RWPE2 (cell line): ENCODE measurements at regions not wholly inside any gene's neighbourhood (a gene's known extent, or its start where the extent isn't known, plus 50 kb on each side); places are given as distances from the start of the nearest gene placed in this dataset.

ENCODE experiments used
- ATAC-seq: fragments of 200-7000 bp; cut with Tn5 transposase; 3 replicates; pipeline ENCODE4 v1.9.1; 2021; ENCODE audit warnings: low read depth
- DNase-seq: peaks from one replicate; pipeline ENCODE4 v3.0.0-alpha.2; 2020; ENCODE audit warnings: low spot score
- H3K27ac ChIP-seq: fragments of 450-650 bp; 2 replicates; pipeline ENCODE4 v1.5.1; 2017; ENCODE audit warnings: mild to moderate bottlenecking; ENCODE audit not compliant: poor library complexity, severe bottlenecking
- H3K27me3 ChIP-seq: fragments of 250-450 bp; sonication (Bioruptor Pico); 2 replicates; pipeline ENCODE4 v1.5.1; 2021; ENCODE audit warnings: mild to moderate bottlenecking, moderate library complexity; ENCODE audit not compliant: insufficient read depth, poor library complexity, severe bottlenecking
- H3K36me3 ChIP-seq: fragments of 250-450 bp; sonication (Bioruptor Pico); 2 replicates; pipeline ENCODE4 v1.5.1; 2020; ENCODE audit warnings: low read depth, mild to moderate bottlenecking, moderate library complexity
- H3K4me1 ChIP-seq: fragments of 250-450 bp; sonication (Bioruptor Pico); 2 replicates; pipeline ENCODE4 v1.5.1; 2021; ENCODE audit warnings: mild to moderate bottlenecking, moderate library complexity; ENCODE audit not compliant: insufficient read depth, poor library complexity, severe bottlenecking
- H3K4me3 ChIP-seq: fragments of 250-450 bp; sonication (Bioruptor Pico); 2 replicates; pipeline ENCODE4 v1.5.1; 2021; ENCODE audit warnings: mild to moderate bottlenecking, moderate library complexity; ENCODE audit not compliant: severe bottlenecking
- H3K9me3 ChIP-seq: fragments of 250-450 bp; sonication (Bioruptor Pico); 2 replicates; pipeline ENCODE4 v1.5.1; 2021; ENCODE audit warnings: mild to moderate bottlenecking, moderate library complexity; ENCODE audit not compliant: severe bottlenecking
- TF ChIP-seq, protein P1 (sequence below): fragments of 450-650 bp; IDR thresholded peaks from one replicate; pipeline ENCODE4 v1.5.1; 2017; ENCODE audit warnings: mild to moderate bottlenecking, moderate library complexity; ENCODE audit not compliant: poor library complexity, severe bottlenecking

GRCh38 chr3:55180936-55181535 is 253.2 kb upstream of the LRTM1 start:
- no peak overlapping the region for H3K27ac ChIP-seq
- no peaks in the 10 kb centered on the region for H3K9me3 ChIP-seq
- no peaks in the 10 kb centered on the region for H3K27me3 ChIP-seq
- TF ChIP-seq, protein P1, sequence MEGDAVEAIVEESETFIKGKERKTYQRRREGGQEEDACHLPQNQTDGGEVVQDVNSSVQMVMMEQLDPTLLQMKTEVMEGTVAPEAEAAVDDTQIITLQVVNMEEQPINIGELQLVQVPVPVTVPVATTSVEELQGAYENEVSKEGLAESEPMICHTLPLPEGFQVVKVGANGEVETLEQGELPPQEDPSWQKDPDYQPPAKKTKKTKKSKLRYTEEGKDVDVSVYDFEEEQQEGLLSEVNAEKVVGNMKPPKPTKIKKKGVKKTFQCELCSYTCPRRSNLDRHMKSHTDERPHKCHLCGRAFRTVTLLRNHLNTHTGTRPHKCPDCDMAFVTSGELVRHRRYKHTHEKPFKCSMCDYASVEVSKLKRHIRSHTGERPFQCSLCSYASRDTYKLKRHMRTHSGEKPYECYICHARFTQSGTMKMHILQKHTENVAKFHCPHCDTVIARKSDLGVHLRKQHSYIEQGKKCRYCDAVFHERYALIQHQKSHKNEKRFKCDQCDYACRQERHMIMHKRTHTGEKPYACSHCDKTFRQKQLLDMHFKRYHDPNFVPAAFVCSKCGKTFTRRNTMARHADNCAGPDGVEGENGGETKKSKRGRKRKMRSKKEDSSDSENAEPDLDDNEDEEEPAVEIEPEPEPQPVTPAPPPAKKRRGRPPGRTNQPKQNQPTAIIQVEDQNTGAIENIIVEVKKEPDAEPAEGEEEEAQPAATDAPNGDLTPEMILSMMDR, result peak; percentile 88
- DNase-seq (no peak), ATAC-seq (no peak)
- no peak overlapping the region for H3K4me3 ChIP-seq
- no peaks in the 10 kb centered on the region for H3K36me3 ChIP-seq
- no peaks in the 10 kb centered on the region for H3K4me1 ChIP-seq

- Histone ChIP-seq H3K4me3 (no peak overlapping the region), H3K9me3 (no peaks in the 10 kb centered on the region), H3K36me3 (no peaks in the 10 kb centered on the region), H3K4me1 (no peaks in the 10 kb centered on the region), H3K27ac (no peak overlapping the region), H3K27me3 (no peaks in the 10 kb centered on the region)
- ATAC-seq (no peak), DNase-seq (no peak)
- TF ChIP-seq, protein P1, result no peak
These were observed 252.3 kb upstream of the LRTM1 start for GRCh38 chr3:55180161-55180560.

DNA sequence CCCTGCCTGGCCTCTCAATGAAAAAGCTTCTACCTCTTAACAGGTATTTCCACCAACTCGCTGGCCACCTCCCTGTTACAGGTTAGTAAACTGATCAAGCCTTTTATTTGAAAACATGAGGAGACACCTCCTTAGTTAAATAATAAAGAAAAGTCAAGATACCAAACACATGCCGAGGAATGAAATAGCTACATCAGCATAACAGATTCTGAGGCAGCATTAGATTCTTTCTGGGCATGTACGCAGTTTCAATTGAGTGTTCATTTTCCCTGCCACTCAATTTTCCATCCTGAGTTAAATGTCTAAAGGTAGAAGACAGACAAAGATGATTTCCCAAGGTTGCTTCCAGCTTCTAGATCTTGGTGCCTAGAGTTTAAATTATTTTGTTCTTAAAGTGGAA is 250.5 kb upstream of the LRTM1 start:
- no peaks in the 10 kb centered on the region for H3K9me3 ChIP-seq
- no peak overlapping the region for H3K4me3 ChIP-seq
- DNase-seq (no peak), ATAC-seq (no peak)
- TF ChIP-seq, protein P1, result no peak
- no peaks in the 10 kb centered on the region for H3K27me3 ChIP-seq
- H3K27ac ChIP-seq, result no peak overlapping the region
- no peaks in the 10 kb centered on the region for H3K4me1 ChIP-seq
- H3K36me3 ChIP-seq, result no peaks in the 10 kb centered on the region

DNA sequence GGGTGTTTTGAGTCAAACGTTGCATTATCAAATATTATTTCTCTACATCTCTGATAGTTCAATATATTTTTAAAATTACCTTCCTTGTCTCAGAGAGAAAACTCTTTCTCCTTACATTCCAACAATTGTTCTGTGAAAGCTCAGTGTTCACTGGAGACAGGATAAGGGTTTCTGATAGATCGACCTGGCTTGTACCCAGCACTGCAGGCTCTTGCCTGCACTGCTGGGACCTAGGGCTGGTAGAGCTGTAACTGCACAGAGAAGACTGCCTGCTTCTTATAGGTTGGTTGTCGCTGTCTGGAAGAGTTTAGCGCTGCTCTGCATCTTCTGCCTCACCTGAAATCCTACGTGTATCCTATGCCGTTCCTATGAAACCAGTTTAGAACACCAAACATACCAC is 249.9 kb upstream of the LRTM1 start:
- H3K4me1 ChIP-seq, result no peaks in the 10 kb centered on the region
- no peaks in the 10 kb centered on the region for H3K9me3 ChIP-seq
- TF ChIP-seq, protein P1, result no peak
- H3K4me3 ChIP-seq, result no peak overlapping the region
- DNase-seq (no peak), ATAC-seq (peak; percentile 21; the same call in 1 of the 3 replicates)
- H3K36me3 ChIP-seq, result no peaks in the 10 kb centered on the region
- H3K27ac ChIP-seq, result no peak overlapping the region
- no peaks in the 10 kb centered on the region for H3K27me3 ChIP-seq

GRCh38 chr3:55175423-55175822 is 247.6 kb upstream of the LRTM1 start:
- H3K27ac ChIP-seq, result no peak overlapping the region
- DNase-seq, result no peak
- H3K4me1 ChIP-seq, result no peaks in the 10 kb centered on the region
- no peak for ATAC-seq
- H3K4me3 ChIP-seq, result no peak overlapping the region
- H3K36me3 ChIP-seq, result no peaks in the 10 kb centered on the region
- no peaks in the 10 kb centered on the region for H3K9me3 ChIP-seq
- TF ChIP-seq, protein P1, result no peak
- H3K27me3 ChIP-seq, result no peaks in the 10 kb centered on the region
